ENCODE measurements at regions not wholly inside any gene's neighbourhood (a gene's known extent, or its start where the extent isn't known, plus 50 kb on each side); places are given as distances from the start of the nearest gene placed in this dataset.

DNA sequence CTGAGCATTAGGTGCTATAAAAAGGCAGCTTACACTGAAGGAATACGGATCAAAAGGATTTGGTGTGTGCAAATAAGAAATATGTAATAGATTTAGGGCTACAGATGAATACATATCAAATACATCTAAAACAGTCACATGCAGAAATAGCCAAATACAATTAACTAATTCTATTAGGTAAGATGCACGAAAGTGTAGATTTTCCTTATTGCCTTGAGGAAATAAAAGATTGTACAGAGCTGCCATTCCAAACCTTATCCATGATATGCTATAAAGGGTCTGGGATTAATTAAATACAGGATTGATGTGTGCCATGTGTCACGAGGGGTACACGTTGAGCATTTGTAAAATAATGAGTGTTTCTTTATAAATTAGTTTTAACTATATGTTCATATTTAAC is 107.0 kb upstream of the ELOVL6 start:
- H3K27ac ChIP-seq: no peak overlapping the region
- no peak for TF ChIP-seq ZFX (IDR thresholded peaks at IDR 0.05; ENCODE audit: borderline replicate concordance)
- no peak for TF ChIP-seq CTCF (IDR thresholded peaks at IDR 0.05)

DNA sequence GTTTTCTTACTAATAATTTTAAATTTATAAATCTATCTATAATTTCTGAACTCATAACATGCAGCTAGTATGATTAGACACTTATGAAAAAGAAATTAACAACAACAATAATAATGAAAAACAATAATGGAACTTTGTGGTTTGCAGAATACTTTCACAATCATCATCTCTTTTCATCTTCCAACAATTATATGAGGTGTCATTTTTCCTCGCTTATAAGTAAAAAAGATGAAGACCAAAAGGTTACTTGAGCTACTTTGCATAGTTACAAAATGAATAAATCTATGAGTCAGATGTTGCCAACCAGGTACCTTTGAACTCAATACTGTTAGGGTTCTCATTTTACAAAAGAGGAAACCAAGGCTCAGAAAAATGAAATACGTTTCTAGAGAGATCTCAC is 98.5 kb upstream of the ELOVL6 start:
- TF ChIP-seq ZFX (IDR thresholded peaks at IDR 0.05; ENCODE audit: borderline replicate concordance): no peak

GRCh38 chr4:110294165-110294564 is 95.8 kb upstream of the ELOVL6 start:
- no peak overlapping the region for H3K27ac ChIP-seq
- TF ChIP-seq CTCF (IDR thresholded peaks at IDR 0.05) (no peak), ZFX (IDR thresholded peaks at IDR 0.05; ENCODE audit: borderline replicate concordance) (no peak)

More for the DNA sequence above, 98.5 kb upstream of the ELOVL6 start:
- no peak overlapping the region for H3K27ac ChIP-seq

- no peak overlapping the region for H3K27ac ChIP-seq
- TF ChIP-seq ZFX (IDR thresholded peaks at IDR 0.05; ENCODE audit: borderline replicate concordance) (no peak), CTCF (IDR thresholded peaks at IDR 0.05) (no peak)
These were observed 94.8 kb upstream of the ELOVL6 start for GRCh38 chr4:110292994-110293744.

DNA sequence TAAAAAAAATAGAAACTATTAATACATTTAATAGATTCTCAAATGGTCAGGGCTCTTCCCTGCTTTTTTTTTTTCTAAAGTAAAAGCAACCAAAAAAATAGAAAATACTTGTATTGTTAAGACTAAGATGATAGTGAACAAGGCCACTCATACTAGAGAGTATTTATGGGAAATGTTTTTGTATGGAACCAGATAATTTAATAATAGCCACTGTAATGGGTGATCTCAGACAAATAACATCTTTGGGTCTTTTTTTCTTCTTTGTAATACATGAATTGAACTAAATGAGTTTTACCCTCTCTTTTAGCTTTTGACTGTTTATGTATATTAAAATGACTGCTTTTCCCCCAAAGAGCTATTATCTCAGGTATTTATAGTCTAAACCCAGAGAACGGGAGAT is 92.1 kb upstream of the ELOVL6 start:
- no peak overlapping the region for H3K27ac ChIP-seq
- TF ChIP-seq ZFX (IDR thresholded peaks at IDR 0.05; ENCODE audit: borderline replicate concordance) (no peak), CTCF (IDR thresholded peaks at IDR 0.05) (no peak)

DNA sequence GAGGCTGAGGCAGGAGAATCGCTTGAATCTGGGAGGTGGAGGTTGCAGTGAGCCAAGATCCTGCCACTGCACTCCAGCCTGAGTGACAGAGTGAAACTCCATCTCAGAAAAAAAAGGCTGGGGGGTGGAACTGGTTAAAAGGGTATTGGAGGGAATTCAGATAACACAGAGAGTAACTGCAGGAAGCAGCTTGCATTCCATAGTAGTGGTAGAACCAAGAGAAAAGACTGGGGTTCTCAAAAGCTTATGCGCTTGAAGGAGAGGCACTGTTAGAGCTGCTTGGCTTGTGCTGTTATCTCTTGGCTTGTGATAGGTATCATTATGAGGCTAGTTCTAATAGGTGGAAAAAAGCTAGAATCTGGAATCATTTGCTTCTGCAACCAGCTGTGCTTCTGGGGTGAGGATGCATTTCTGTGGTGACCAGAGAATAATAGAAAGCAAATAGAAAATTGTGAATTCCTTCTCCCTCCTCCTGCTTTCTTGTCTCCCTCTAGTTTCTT is 91.2 kb upstream of the ELOVL6 start:
- H3K27ac ChIP-seq: no peak overlapping the region
- TF ChIP-seq CTCF (IDR thresholded peaks at IDR 0.05): no peak
- TF ChIP-seq ZFX (IDR thresholded peaks at IDR 0.05; ENCODE audit: borderline replicate concordance): no peak

- H3K27ac ChIP-seq: no peak overlapping the region
- no peak for TF ChIP-seq CTCF (IDR thresholded peaks at IDR 0.05)
These were observed 88.7 kb upstream of the ELOVL6 start for GRCh38 chr4:110287130-110287529.

DNA sequence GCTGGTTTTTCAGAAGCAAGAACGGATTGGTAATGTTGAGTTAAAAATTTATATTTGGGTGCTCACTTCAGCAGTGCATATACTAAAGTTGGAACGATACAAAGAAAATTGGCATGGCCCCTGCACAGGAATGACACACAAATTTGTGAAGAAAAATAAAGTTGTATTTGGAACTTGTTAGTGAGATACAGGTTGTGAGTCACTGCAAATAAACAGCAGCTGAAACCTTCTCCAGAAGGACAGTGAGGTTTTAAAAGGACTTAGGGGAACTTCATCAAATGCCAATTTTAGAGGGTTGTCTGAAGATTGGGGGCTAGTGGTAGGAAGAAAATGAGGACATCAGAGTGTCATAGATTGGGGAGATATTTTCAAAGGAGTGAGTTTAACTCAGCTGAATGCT is 79.7 kb upstream of the ELOVL6 start:
- no peak for TF ChIP-seq CTCF (IDR thresholded peaks at IDR 0.05)
- TF ChIP-seq ZFX (IDR thresholded peaks at IDR 0.05; ENCODE audit: borderline replicate concordance): no peak

More for the DNA sequence above, 79.7 kb upstream of the ELOVL6 start:
- H3K27ac ChIP-seq: no peak overlapping the region

All from 22Rv1 (cell line).